ENCODE measurements at regions not wholly inside any gene's neighbourhood (a gene's known extent, or its start where the extent isn't known, plus 50 kb on each side); places are given as distances from the start of the nearest gene placed in this dataset.

DNA sequence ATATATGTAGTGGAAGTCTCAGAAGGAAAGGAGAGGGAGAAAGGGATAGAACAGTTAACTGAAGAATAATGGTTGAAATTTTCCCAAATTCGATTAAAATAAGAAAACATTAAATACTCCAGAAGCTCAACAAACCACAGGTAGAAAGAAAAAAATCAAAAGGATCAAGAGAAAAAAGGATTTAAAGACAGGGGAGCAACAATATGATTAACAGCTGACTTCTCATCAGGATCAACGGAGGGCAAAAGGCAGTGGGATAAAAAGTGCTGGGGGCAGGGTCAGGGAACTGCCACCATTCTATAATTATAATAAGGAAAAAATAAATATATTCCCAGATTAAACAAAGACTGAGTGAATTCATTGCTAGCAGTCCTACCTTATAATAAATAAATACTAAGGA, 55.3 kb downstream of the CDKN2C start:
- H3K4me3 ChIP-seq (replicated peaks in 1 of 2; ENCODE audit: low read depth in 2 of 2, low read length in 2 of 2): no peak overlapping the region
- no peak for TF ChIP-seq CTCF (IDR thresholded peaks at IDR 0.05; ENCODE audit: low read depth, low read length)
- DNase-seq (ENCODE audit: low read depth in 2 of 2): no peak

GRCh38 chr1:51032936-51033335, 62.9 kb downstream of the CDKN2C start:
- DNase-seq (ENCODE audit: low read depth in 2 of 2): no peak
- no peak overlapping the region for H3K4me3 ChIP-seq (replicated peaks in 1 of 2; ENCODE audit: low read depth in 2 of 2, low read length in 2 of 2)
- TF ChIP-seq CTCF (IDR thresholded peaks at IDR 0.05; ENCODE audit: low read depth, low read length): no peak

GRCh38 chr1:51044199-51044598, 57.8 kb upstream of the C1orf185 start:
- no peak for TF ChIP-seq CTCF (IDR thresholded peaks at IDR 0.05; ENCODE audit: low read depth, low read length)
- H3K4me3 ChIP-seq (replicated peaks in 1 of 2; ENCODE audit: low read depth in 2 of 2, low read length in 2 of 2): no peak overlapping the region
- no peak for DNase-seq (ENCODE audit: low read depth in 2 of 2)

GRCh38 chr1:51044834-51045233, 57.2 kb upstream of the C1orf185 start:
- no peak overlapping the region for H3K4me3 ChIP-seq (replicated peaks in 1 of 2; ENCODE audit: low read depth in 2 of 2, low read length in 2 of 2)
- TF ChIP-seq CTCF (IDR thresholded peaks at IDR 0.05; ENCODE audit: low read depth, low read length): no peak
- DNase-seq (ENCODE audit: low read depth in 2 of 2): peak; percentile 25 to 51

GRCh38 chr1:51048021-51048420, 54.0 kb upstream of the C1orf185 start:
- no peak for TF ChIP-seq CTCF (IDR thresholded peaks at IDR 0.05; ENCODE audit: low read depth, low read length)
- DNase-seq (ENCODE audit: low read depth in 2 of 2): no peak

GRCh38 chr1:51048670-51049069, 53.4 kb upstream of the C1orf185 start:
- DNase-seq (ENCODE audit: low read depth in 2 of 2): no peak
- no peak for TF ChIP-seq CTCF (IDR thresholded peaks at IDR 0.05; ENCODE audit: low read depth, low read length)
- no peak overlapping the region for H3K4me3 ChIP-seq (replicated peaks in 1 of 2; ENCODE audit: low read depth in 2 of 2, low read length in 2 of 2)

More at GRCh38 chr1:51048021-51048420, 54.0 kb upstream of the C1orf185 start:
- H3K4me3 ChIP-seq (replicated peaks in 1 of 2; ENCODE audit: low read depth in 2 of 2, low read length in 2 of 2): no peak overlapping the region
